HG03378 (cell line): ENCODE measurements at regions not wholly inside any gene's neighbourhood (a gene's known extent, or its start where the extent isn't known, plus 50 kb on each side); places are given as distances from the start of the nearest gene placed in this dataset.
"Not testable (repeated sequence)": the region's sequence is repeated elsewhere in the genome, so short reads cannot be mapped to it uniquely, and the experiment has no call there.

Experiments used
- ATAC-seq: cut with Tn5 transposase; IDR thresholded peaks from one replicate; pipeline ENCODE4 v1.9.1; 2021; ENCODE audit warnings: mild to moderate bottlenecking, moderate library complexity; ENCODE audit not compliant: unreplicated experiment

DNA sequence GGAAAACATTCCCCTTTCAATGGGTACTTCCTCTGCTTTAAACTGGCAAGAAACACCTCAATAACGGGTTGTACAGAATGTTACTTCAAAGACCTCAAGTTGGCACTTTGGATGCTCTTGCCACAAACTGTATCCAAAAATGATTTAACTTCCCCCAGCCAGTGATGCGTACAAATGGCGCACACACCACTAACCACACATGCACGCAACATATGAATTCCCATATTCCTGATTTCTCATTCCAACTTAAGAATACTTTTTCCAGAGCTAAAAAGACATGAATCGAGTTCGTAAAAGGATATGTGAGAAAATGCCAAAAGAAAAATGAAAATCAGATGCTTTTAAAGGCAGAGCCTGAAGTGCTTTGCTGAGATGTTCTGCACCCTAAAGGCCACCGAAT, 388.0 kb upstream of the PIK3R1 start:
- no peak for ATAC-seq

DNA sequence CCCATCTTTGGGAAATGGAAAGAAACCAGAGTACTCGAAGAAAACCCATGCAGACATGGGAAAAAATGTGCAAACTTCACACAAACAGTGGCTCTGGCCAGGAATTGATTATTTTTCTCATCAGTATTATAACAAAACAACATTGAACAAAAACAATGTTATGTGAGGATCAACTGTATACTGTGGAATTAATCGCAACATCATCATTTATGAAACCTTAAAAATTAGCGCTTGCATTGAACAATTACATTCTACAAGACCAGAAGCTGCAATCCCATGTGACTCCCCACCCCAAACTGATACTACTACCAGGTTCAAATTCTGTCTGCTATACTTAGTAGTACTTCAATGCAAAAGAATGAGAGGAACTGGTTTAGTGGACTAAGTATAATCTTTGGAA, 390.7 kb upstream of the PIK3R1 start:
- ATAC-seq: no peak

DNA sequence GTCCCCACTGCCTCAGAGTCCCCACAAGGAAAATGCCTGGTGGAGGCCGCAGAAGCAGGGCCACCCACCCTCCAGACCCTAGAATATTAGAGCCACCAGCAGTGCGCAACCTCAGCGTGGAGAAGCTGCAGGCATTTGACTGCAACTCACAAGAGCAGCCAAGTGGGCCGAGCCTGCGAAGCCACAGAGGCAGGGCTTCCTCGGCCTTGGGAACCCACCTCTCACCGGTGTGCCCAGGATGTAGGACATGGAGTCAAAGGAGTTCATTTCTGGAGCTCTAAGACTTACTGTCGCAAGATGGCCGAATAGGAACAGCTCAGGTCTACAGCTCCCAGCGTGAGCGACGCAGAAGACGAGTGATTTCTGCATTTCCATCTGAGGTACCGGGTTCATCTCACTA, 397.9 kb upstream of the PIK3R1 start:
- ATAC-seq: no peak

DNA sequence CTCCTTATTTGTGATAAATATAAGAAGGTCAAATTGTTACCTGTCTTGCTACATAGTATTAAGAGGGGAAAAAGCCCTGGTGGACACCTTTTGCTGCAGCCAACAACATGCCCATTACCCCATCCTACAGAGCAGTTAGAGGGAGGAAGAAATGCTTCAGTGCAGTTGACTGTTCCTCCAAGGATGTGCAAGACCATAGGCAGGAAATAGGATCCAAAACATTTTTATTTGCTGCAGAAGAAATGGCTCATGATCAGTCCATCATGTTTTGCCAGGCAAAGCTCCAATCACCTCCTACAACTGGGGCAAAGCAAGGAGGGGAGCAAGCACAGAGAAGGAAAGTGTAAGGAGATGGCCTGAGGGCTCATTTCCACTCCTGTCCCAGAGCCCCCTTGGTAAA, 399.1 kb upstream of the PIK3R1 start:
- no peak for ATAC-seq

DNA sequence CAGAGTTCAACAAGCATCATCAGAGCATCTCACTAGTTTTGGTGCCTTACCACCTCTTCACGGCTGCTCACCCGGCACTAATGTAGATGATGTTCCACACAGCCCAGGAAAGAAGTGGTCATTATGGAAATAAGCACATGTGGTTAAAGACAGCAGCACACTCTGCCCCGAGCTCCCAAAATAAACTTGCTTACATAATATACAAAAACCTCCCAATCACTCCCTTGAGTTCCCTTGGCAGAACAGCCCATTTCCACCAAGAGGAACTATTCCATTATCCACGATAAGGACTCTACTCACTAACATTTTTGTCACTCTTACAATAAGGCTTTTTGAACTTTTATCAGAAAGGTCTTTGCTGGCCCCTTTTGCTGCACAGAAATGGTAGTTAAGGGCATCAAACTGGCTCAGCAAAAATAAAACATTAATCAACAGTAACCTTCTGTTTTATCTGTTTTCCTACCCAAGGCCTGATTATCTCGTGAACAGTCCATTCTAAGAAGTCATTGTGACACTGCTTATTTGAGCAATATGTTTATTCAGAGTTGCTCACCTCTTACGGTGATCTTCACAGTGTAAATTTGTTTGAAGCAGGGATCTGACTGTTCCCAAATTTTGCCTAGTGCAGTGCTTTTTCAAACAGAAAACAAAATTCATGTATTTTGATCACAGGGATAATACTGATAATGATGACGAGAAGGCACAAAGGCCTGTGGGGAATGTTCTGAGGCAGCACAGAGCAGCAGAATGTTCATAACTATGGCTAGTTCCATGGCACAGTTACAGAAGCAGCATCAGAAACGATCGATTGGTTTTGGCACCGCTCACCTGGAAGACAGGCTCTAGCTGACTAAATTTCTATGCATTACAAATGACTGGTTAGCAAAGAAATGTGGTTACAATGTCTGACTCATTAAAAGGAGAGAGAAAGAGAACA, 399.8 kb upstream of the PIK3R1 start:
- ATAC-seq: peak; percentile 49

DNA sequence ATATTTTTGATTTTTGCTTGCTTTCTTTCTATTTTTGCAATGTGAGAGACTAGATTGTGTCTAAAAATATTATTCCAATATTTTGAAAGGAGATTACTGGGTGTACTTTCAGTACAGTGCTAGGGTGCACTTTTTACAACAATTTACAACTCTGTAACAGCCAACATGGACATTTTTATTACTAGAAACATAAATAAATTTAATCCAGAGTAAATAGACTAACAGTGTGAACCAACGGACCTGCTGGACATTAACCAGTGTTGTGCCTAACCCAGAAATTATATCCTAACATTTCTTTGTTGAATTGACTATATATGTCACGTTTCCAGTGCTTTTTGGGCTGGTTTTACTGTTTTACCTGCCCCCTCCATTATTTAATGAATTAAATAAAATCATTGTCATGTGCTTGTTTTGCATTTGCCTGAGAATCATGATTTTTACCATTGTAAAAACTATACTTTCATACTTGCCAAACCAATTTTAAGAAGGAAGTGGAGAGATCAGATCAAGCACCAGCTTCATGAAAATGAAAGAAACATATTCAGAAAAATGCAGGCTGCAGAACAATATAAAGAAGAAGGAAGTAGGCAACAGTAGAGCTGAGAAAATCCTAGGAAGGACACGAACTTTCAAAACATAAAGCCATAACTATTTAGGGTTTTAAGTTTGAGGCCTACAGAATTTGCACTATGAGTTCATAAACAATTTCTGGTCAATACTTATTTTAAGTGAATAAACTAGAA, 400.8 kb upstream of the PIK3R1 start:
- ATAC-seq: peak; percentile 42

DNA sequence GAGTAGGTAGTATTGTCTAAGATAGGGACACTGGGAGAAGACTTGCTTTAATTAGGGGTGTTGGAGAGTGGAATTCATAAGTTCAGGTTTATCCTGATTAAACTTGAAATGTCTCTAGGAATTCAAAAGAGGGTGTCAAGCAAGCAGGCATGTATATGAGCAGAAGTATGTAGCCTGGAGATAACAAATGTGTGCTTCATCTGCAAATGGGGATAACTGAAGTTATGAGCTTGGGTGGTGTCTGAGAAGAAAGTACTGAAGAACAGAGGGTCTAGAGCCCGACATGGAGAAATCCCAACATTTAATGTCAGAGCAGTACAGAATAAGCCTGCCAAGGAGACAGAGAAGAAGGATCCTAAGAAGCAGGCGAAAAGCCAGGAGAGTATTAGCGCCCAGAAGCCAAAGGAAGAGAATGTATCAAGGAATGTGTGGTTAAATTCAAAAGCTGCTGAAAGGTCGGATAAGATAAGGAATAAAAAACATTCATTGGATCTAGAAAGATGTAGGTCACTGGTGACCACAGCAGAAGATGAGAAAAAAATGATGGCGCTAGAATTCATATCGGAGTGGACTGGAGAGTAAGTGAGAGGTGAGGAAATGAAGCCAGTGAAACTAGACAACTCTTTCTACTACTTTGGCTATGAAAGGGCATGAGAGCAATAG, 401.5 kb upstream of the PIK3R1 start:
- ATAC-seq: no peak

DNA sequence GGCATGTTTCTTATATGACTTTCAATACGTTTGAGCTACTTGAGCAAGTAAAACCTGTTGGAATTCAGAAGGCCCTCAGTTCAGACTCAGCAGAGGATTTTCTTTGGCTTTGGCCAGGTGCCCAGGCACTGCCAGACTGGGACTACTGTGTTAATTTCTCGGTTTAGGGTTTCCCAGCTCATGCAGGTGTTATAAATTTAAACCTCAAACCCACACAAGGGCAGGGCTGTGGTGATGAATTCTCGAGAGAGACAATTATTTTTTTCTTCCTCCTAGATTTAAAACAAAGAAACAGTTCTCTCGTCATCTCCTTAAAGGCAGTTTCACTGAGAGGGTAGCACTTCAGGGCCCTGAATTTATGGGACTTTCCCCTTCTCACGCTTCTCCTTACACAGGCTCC, 406.0 kb upstream of the PIK3R1 start:
- peak; percentile 51 for ATAC-seq

DNA sequence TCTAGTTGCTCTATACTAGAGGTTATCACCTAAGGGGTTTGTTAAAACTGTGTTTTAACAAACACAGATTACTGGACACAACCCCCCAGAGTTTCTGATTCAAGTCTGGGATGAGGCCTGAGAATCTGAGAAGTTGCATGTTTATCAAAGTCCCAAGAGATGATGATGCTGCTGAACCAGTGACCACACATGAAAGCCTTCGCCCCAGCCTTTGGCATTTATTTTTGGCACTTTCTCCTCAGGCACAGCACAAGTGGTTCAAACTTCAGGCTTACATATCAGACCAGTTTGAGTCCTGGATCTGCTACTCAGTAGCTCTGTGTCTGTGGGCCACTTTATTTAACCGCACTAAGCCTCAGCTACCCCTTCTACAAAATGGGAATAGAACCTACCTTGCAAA, 407.2 kb upstream of the PIK3R1 start:
- no peak for ATAC-seq

DNA sequence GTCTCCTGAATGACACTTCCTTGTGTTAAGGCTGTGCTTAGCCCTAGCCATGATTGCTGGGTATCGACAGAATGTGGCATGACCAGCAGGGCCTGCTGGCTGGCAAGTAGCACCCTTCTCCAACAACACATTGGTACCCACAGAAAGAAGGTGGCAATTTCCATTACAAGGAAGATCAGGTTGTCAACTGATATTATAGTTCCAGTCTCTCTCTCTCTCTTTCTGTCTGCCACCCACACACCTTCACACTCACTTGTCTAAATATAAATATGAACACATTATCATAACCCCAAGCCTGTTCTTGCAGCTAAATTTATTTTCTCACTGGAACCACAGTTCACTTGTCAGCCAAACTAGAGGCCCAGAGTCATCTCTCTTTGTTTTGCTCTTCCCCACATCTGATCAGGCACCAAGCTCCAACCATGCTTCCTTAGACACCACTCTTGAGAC, 408.1 kb upstream of the PIK3R1 start:
- ATAC-seq: peak; percentile 65

DNA sequence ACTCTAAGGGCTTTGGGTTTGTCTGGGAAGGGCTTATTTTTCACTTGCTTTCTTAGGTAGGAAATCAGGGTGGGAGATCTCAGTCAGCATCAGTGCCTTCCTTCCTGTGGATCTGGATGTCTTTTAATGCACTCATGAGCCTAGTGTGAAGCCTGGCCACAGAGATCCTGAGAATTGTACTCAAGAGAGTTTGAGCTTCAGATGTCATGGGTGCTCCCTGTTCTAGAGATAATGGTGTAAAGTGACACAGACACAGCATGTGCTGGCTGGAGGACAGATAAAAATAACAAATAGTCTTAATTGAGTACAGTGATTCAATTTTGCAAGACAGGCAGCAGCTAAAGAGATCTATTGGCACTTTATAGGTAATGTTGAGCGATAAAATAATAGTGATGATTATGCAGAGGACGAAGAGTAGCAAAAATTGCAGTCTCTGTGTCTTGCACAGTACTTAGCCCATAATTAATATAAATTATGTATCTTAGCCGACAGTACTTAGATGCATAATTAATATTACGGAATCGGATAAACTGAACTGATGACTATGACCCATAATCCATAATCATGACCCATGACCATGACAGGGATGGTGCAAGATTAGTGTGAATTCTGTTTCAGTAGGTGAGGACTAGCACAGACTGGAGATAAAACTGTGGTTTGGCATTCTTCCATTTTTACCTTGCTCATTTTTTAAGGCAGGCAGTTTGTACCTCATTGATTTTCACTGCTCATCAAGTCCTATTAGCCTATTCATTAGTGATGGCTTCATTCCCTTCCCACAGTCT, 408.7 kb upstream of the PIK3R1 start:
- ATAC-seq: no peak

DNA sequence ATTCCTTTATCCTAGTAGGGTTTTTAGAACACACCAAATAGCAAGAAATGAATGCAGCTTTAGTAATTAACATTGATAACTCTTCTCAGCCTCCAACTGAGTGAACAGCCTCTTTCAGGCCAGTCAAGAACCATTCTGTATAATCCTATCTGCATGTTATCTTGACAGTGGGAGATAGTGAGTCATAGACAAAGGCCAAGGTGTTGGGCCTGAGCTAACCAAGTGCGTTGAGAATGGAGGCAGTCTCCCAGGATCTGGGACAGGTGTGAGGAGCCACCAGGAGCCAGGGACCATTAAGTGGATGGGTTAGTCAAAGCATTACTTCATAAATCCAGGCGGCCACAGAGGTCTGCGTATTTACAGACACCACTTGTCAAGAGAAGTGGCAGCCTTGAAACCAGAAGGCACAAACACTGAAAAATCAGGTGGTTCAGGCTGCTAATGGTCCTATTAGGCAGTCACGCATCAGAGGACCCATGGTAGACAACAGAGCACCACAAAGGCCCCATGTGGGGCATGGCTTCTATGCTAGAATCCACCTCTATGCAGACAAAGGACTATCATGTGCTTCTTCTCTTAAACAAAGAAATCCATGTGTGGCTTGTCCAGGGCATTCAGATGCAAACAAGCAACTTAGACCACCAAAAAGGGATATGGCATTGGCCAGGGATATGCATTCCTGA, 409.7 kb upstream of the PIK3R1 start:
- no peak for ATAC-seq

DNA sequence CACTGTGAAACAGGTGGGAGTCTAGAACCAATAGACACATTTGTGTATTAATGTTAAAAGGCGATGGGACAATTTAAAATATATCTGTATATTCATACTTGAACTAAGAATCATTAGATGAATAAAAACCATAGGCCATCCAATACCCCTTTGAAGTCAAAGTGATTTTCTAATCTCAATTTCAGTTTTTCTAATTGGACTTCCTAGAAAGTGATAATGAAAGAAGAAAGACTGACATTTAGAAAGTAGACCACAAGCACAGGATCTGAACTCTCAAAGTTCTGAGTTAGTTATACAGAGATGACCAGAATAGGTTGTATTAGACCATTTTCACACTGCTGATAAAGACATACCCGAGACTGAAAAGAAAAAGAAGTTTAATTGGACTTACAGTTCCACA, 412.8 kb upstream of the PIK3R1 start:
- ATAC-seq: peak; percentile 64

DNA sequence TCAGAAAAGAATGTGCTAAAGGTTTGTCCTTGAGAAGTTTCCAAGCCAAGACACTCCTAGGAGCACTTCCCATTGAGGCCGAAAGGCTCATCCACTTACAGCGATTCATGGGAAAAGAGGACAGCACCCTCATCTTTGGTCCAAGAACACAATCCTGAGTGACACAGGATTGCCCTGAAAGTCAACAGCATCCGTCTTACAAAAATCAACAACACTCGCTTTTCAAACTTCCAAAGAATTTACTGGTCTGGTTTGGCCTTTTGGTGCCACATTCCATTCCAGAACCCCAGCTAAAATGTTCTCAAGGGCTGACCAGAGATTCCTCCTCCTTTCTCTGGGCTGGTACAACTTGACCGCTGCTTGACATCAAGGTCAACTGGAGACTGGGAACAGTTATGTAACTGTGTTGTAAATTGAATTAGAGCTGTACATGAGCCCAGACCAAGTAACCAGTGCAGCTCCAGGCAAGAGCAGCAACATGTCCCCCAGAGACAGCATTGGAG, 415.8 kb upstream of the PIK3R1 start:
- no peak for ATAC-seq

DNA sequence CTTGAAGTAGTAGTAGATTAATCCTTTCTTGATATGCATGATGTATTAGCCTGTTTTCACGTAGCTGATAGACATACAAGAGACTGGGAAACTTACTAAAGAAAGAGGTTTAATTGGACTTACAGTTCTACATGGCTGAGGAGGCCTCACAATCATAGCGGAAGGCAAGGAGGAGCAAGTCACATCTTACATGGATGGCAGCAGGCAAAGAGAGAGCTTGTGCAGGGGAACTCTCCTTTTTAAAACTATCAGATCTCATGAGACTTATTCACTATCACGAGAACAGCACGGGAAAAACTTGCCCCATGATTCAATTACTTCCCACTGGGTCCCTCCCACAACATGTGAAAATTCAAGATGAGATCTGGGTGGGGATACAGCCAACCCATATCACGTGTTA, 417.1 kb upstream of the PIK3R1 start:
- not testable (repeated sequence) for ATAC-seq

DNA sequence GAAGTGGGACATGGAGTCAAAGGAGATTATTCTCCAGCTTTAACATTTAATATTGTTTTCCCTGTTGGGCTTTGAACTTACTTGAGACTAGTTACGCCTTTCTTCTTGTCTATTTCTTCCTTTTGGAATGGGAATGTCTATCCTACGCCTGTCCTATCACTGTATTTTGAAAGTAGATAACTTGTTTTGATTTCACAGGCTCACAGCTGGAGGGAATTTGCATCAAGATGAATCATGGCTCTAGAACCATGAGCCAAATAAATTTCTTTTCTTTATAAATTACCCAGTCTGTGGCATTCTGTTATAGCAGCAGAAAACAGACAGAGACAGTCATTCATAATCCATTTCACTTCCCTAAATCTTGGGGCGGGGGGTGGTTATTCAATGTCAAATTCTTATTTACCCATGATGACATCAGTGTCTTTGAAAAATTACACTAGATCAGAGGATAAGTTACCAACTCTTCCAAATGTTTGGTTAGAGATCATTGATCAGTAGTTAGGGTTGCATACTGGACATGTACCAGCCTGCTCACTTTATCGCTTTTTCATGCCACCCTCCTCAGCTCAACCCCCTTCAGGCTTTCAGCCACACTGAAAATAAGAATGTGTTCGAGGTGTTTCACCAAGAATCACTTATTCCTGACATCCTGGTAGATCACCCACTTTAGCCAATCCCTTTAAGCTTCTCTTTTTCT, 419.6 kb upstream of the PIK3R1 start:
- no peak for ATAC-seq

DNA sequence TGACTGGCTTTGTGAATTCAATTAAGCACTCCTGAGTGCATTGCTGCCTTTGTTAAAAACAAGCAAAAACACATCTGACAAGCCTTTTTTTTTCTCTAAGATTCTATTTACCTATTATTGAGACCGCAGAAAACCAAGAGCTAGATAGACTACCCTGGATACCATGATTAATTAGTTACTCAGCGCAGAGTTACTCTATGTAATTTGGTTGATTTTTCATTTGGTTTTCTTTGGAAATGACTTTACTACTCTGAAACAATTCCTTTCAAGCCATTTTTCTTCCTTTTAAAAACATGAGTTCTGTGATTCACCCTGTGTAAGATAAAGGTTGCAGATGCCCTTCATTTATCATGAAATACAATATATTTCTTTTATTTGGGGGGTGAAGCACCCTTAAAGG, 421.6 kb upstream of the PIK3R1 start:
- ATAC-seq: no peak

DNA sequence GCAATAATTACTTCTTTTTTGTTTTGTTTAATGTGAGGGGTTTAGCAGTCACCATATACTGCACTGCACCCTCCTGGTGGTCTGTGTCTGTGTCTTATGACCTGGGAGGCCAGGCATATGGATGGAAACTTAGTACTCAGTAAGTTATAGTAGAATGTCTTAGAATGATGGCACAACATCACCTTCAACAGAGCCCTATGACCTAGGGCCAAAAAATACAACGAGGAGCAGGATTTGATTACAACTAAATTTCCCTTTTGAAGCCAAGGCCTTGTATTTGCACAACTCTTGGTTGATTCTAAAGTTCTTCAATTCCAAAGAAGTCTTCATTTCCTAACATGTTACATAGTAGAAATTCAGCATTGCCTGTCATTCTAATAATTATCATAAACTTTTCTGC, 422.1 kb upstream of the PIK3R1 start:
- no peak for ATAC-seq

DNA sequence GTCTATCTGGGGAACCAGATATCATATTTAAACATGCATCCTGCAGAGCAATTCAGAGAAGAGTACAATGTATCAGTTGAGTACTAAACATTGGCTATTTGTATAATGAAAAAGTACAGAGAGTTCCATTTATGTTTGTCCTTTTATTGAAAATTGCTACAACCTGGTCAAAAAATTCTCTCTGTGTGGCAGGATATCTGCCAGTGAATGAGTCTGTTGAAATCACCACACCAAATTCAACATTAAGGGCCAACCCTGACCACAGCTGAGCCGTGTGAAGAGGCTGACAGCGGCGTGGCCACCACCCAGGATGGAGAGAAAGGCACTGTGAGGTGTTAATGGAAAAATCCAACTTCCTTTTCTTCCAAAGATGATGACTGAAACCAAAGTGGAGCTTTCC, 422.7 kb upstream of the PIK3R1 start:
- ATAC-seq: no peak
